ENCODE measurements at regions not wholly inside any gene's neighbourhood (a gene's known extent, or its start where the extent isn't known, plus 50 kb on each side); places are given as distances from the start of the nearest gene placed in this dataset.

- Histone ChIP-seq H2AFZ (ENCODE audit: low read length) (no peak overlapping the region), H3K27me3 (replicated peaks; ENCODE audit: insufficient read depth, low read length) (no peaks in the 10 kb centered on the region), H3K4me3 (ENCODE audit: low read length) (no peak overlapping the region), H3K27ac (ENCODE audit: low read length) (no peak overlapping the region), H3F3A (ENCODE audit: insufficient read depth, low read length) (no peaks in the 10 kb centered on the region), H3K4me1 (ENCODE audit: low read length) (no peaks in the 10 kb centered on the region), H3K4me2 (ENCODE audit: low read depth, low read length) (no peak overlapping the region), H3K9me2 (replicated peaks; ENCODE audit: insufficient read depth, low read length) (no peaks in the 10 kb centered on the region), H3K9ac (ENCODE audit: low read length) (no peak overlapping the region), H3K36me3 (replicated peaks; ENCODE audit: insufficient read depth, low read length) (no peaks in the 10 kb centered on the region), H4K20me1 (ENCODE audit: insufficient read depth, low read length) (no peaks in the 10 kb centered on the region), H3K9me3 (replicated peaks; ENCODE audit: insufficient read depth, low read length) (no peaks in the 10 kb centered on the region), H3K79me2 (ENCODE audit: low read length) (no peaks in the 10 kb centered on the region)
- DNase-seq: no peak
- TF ChIP-seq EZH2phosphoT487 (IDR thresholded peaks at IDR 0.05; ENCODE audit: low read length) (no peak), EZH2 (optimal IDR thresholded peaks at IDR 0.05; ENCODE audit: low read depth, low read length) (no peak), CTCF (IDR thresholded peaks at IDR 0.05; ENCODE audit: low read length) (no peak)
Observed at GRCh38 chr14:86221755-86222154, 691.8 kb downstream of the FLRT2 start.

GRCh38 chr14:86221000-86221399 lies 691.1 kb downstream of the FLRT2 start:
- Histone ChIP-seq H3K4me3 (ENCODE audit: low read length) (no peak overlapping the region), H3F3A (ENCODE audit: insufficient read depth, low read length) (no peaks in the 10 kb centered on the region), H3K4me2 (ENCODE audit: low read depth, low read length) (no peak overlapping the region), H3K9me2 (replicated peaks; ENCODE audit: insufficient read depth, low read length) (no peaks in the 10 kb centered on the region), H3K9me3 (replicated peaks; ENCODE audit: insufficient read depth, low read length) (no peaks in the 10 kb centered on the region), H4K20me1 (ENCODE audit: insufficient read depth, low read length) (no peaks in the 10 kb centered on the region), H3K36me3 (replicated peaks; ENCODE audit: insufficient read depth, low read length) (no peaks in the 10 kb centered on the region), H2AFZ (ENCODE audit: low read length) (no peak overlapping the region), H3K79me2 (ENCODE audit: low read length) (no peaks in the 10 kb centered on the region), H3K9ac (ENCODE audit: low read length) (no peak overlapping the region), H3K27ac (ENCODE audit: low read length) (no peak overlapping the region), H3K4me1 (ENCODE audit: low read length) (no peaks in the 10 kb centered on the region), H3K27me3 (replicated peaks; ENCODE audit: insufficient read depth, low read length) (no peaks in the 10 kb centered on the region)
- DNase-seq: no peak
- no peak for TF ChIP-seq EZH2 (optimal IDR thresholded peaks at IDR 0.05; ENCODE audit: low read depth, low read length)
- TF ChIP-seq CTCF (IDR thresholded peaks at IDR 0.05; ENCODE audit: low read length): no peak
- no peak for TF ChIP-seq EZH2phosphoT487 (IDR thresholded peaks at IDR 0.05; ENCODE audit: low read length)

GRCh38 chr14:86217523-86217922 lies 687.6 kb downstream of the FLRT2 start:
- no peak for DNase-seq
- Histone ChIP-seq H3K27ac (ENCODE audit: low read length) (no peak overlapping the region), H3K27me3 (replicated peaks; ENCODE audit: insufficient read depth, low read length) (no peaks in the 10 kb centered on the region), H3K4me1 (ENCODE audit: low read length) (no peaks in the 10 kb centered on the region), H3F3A (ENCODE audit: insufficient read depth, low read length) (no peaks in the 10 kb centered on the region), H2AFZ (ENCODE audit: low read length) (no peak overlapping the region), H3K79me2 (ENCODE audit: low read length) (no peaks in the 10 kb centered on the region), H3K9ac (ENCODE audit: low read length) (no peak overlapping the region), H3K36me3 (replicated peaks; ENCODE audit: insufficient read depth, low read length) (no peaks in the 10 kb centered on the region), H4K20me1 (ENCODE audit: insufficient read depth, low read length) (no peaks in the 10 kb centered on the region), H3K4me3 (ENCODE audit: low read length) (no peak overlapping the region), H3K9me2 (replicated peaks; ENCODE audit: insufficient read depth, low read length) (no peaks in the 10 kb centered on the region), H3K9me3 (replicated peaks; ENCODE audit: insufficient read depth, low read length) (no peaks in the 10 kb centered on the region), H3K4me2 (ENCODE audit: low read depth, low read length) (no peak overlapping the region)
- no peak for TF ChIP-seq CTCF (IDR thresholded peaks at IDR 0.05; ENCODE audit: low read length)
